HL-60 (cell line): ENCODE measurements at regions not wholly inside any gene's neighbourhood (a gene's known extent, or its start where the extent isn't known, plus 50 kb on each side); places are given as distances from the start of the nearest gene placed in this dataset.

ENCODE experiments used
- CTCF ChIP-seq: IDR thresholded peaks from one replicate; pipeline ENCODE4 v1.5.1; 2011; ENCODE audit warnings: low read length, control low read depth, inconsistent platforms; ENCODE audit not compliant: insufficient read depth
- TF ChIP-seq, protein P1 (sequence below): IDR thresholded peaks from 2 replicates; pipeline ENCODE4 v1.6.1; 2012; ENCODE audit warnings: low read depth; ENCODE audit not compliant: insufficient replicate concordance

DNA sequence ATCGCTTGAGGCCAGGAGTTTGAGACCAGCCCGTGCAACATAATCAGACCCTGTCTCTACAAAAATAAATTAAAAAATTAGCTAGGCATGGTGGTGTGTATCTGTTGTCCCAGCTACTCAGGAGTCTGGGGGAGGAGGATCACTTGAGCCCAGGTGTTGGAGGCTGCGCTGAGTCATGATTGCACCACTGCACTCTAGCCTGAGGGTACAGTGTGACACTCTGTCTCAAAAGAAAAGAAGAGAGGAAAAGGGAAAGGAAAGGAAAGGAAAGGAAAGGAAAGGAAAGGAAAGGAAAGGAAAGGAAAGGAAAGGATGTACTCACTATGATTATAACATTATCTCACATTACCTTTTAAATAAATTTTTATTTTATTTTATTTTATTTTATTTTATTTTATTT, 56.5 kb upstream of the MPP7 start:
- TF ChIP-seq CTCF: no peak
- TF ChIP-seq, protein P1, sequence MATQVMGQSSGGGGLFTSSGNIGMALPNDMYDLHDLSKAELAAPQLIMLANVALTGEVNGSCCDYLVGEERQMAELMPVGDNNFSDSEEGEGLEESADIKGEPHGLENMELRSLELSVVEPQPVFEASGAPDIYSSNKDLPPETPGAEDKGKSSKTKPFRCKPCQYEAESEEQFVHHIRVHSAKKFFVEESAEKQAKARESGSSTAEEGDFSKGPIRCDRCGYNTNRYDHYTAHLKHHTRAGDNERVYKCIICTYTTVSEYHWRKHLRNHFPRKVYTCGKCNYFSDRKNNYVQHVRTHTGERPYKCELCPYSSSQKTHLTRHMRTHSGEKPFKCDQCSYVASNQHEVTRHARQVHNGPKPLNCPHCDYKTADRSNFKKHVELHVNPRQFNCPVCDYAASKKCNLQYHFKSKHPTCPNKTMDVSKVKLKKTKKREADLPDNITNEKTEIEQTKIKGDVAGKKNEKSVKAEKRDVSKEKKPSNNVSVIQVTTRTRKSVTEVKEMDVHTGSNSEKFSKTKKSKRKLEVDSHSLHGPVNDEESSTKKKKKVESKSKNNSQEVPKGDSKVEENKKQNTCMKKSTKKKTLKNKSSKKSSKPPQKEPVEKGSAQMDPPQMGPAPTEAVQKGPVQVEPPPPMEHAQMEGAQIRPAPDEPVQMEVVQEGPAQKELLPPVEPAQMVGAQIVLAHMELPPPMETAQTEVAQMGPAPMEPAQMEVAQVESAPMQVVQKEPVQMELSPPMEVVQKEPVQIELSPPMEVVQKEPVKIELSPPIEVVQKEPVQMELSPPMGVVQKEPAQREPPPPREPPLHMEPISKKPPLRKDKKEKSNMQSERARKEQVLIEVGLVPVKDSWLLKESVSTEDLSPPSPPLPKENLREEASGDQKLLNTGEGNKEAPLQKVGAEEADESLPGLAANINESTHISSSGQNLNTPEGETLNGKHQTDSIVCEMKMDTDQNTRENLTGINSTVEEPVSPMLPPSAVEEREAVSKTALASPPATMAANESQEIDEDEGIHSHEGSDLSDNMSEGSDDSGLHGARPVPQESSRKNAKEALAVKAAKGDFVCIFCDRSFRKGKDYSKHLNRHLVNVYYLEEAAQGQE: no peak
